ENCODE measurements at regions not wholly inside any gene's neighbourhood (a gene's known extent, or its start where the extent isn't known, plus 50 kb on each side); places are given as distances from the start of the nearest gene placed in this dataset.
"Not testable (repeated sequence)": the region's sequence is repeated elsewhere in the genome, so short reads cannot be mapped to it uniquely, and the experiment has no call there.

GRCh38 chr7:153976745-153977144, 75.5 kb upstream of the DPP6 start:
- DNase-seq, result not testable (repeated sequence)

- DNase-seq, result not testable (repeated sequence)
These were observed 69.0 kb upstream of the DPP6 start for GRCh38 chr7:153983186-153983585.

- DNase-seq, result not testable (repeated sequence)
These were observed 63.1 kb upstream of the DPP6 start for GRCh38 chr7:153989066-153989627.

GRCh38 chr7:153989742-153990425, 62.3 kb upstream of the DPP6 start:
- not testable (repeated sequence) for DNase-seq

GRCh38 chr7:153991471-153991870, 60.7 kb upstream of the DPP6 start:
- DNase-seq, result not testable (repeated sequence)

GRCh38 chr7:153993402-153993801, 58.8 kb upstream of the DPP6 start:
- DNase-seq, result not testable (repeated sequence)

GRCh38 chr7:153998896-153999295, 53.3 kb upstream of the DPP6 start:
- not testable (repeated sequence) for DNase-seq

Measured in stimulated activated CD8-positive, alpha-beta memory T cell treated with anti-CD3 and anti-CD28 coated beads, Interleukin-4, amount 100 ng/mL, for 48 hours (primary cell).